ENCODE measurements at regions not wholly inside any gene's neighbourhood (a gene's known extent, or its start where the extent isn't known, plus 50 kb on each side); places are given as distances from the start of the nearest gene placed in this dataset.
"Not testable (repeated sequence)": the region's sequence is repeated elsewhere in the genome, so short reads cannot be mapped to it uniquely, and the experiment has no call there.

- no peak overlapping the region for H3K4me3 ChIP-seq
- H3K9me3 ChIP-seq: peaks cover 0 to 9% (median 0%) of the 10 kb centered on the region in 12 donors
- H3K27ac ChIP-seq: no peak overlapping the region
- WGBS, 4 donors: 86 to 93% (median 91%) methylated on average over 2 of the region's 2 CpGs
- TF ChIP-seq CTCF (IDR thresholded peaks at IDR 0.05) (no peak), POLR2A (IDR thresholded peaks at IDR 0.05) (no peak)
- no peaks in the 10 kb centered on the region for H3K4me1 ChIP-seq
- no peaks in the 10 kb centered on the region for H3K27me3 ChIP-seq
- DNase-seq (no peak), ATAC-seq (no peak)
- no peaks in the 10 kb centered on the region for H3K36me3 ChIP-seq
- intact Hi-C loops (cut with DNase I): no loop called here
Measured at GRCh38 chr5:53792338-53792737, 231.9 kb downstream of the NDUFS4 start.

GRCh38 chr5:53799644-53800043, 239.2 kb downstream of the NDUFS4 start:
- ATAC-seq; H3K27me3 ChIP-seq; H3K4me3 ChIP-seq; H3K9me3 ChIP-seq; H3K4me1 ChIP-seq; DNase-seq; H3K27ac ChIP-seq; H3K36me3 ChIP-seq; intact Hi-C loops (cut with DNase I): not testable (repeated sequence)
- WGBS, 4 donors: 82 to 91% (median 85%) methylated on average over 8 to 9 of the region's 9 CpGs

- H3K27me3 ChIP-seq: not testable (repeated sequence)
Measured at GRCh38 chr5:53808392-53808791, 248.0 kb downstream of the NDUFS4 start.

DNA sequence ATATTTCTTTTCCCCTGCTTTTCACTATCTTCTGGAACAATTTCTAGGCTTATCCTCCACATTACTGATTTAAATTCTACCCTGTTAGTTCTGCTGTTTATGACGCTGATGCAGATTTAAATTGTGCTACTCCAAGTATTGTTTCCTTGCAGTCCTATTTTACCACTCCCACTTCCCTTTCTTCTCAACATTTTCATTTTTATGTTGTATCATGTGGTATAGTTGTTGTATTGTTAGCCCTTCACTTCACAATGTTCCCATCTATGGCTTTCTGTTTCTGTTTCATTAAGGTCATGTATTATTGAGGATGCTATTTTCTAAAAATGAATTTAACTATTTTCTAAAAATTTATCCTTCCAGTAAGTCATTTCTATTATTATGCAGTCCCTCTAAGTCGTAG, 254.4 kb downstream of the NDUFS4 start:
- no peak for DNase-seq
- no peak for ATAC-seq
- Histone ChIP-seq H3K4me1 (no peaks in the 10 kb centered on the region), H3K4me3 (no peak overlapping the region), H3K36me3 (no peaks in the 10 kb centered on the region), H3K27me3 (peaks cover 0 to 8% (median 0%) of the 10 kb centered on the region in 9 donors), H3K27ac (no peak overlapping the region), H3K9me3 (no peaks in the 10 kb centered on the region)
- intact Hi-C loops (cut with DNase I): no loop called here
- no peak for TF ChIP-seq CTCF (IDR thresholded peaks at IDR 0.05)
- 49 to 59% (median 53%) methylated on average over 2 of the region's 2 CpGs for WGBS, 4 donors

More at GRCh38 chr5:53808392-53808791, 248.0 kb downstream of the NDUFS4 start:
- H3K4me1 ChIP-seq; H3K27ac ChIP-seq; H3K4me3 ChIP-seq; intact Hi-C loops (cut with DNase I); ATAC-seq; H3K36me3 ChIP-seq; DNase-seq: not testable (repeated sequence)
- 67 to 89% (median 82%) methylated on average over 4 of the region's 4 CpGs for WGBS, 4 donors
- peaks cover 0 to 10% (median 0%) of the 10 kb centered on the region in 12 donors for H3K9me3 ChIP-seq

DNA sequence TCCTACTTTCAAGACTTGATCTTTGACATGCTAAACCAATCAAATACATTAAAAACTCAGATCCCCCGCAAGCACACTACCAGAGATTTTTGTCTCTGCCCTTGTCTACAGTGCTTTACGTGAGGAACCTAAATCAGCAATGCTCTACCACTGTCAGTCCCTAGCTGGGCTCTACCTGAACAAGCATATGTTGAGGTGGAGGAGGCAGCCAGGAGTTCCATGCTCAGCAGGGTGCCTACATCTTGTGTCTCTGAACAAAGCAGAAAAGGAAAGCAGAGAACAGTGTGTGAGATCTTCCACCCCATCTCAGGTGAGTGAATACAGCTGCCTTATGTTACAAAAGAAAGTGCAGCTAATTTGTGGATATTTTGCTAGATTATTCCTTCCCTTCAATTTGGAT, 255.0 kb downstream of the NDUFS4 start:
- 84 to 97% (median 88%) methylated on average over 2 of the region's 2 CpGs for WGBS, 4 donors

More for the DNA sequence above, 255.0 kb downstream of the NDUFS4 start:
- intact Hi-C loops (cut with DNase I): no loop called here
- no peak for TF ChIP-seq CTCF (IDR thresholded peaks at IDR 0.05)
- no peak for TF ChIP-seq POLR2A (IDR thresholded peaks at IDR 0.05)
- no peak overlapping the region for H3K27ac ChIP-seq
- DNase-seq (no peak), ATAC-seq (no peak)
- peaks cover 0 to 8% (median 0%) of the 10 kb centered on the region in 9 donors for H3K27me3 ChIP-seq
- H3K9me3 ChIP-seq: no peaks in the 10 kb centered on the region
- H3K4me3 ChIP-seq: no peak overlapping the region
- H3K4me1 ChIP-seq: no peaks in the 10 kb centered on the region
- H3K36me3 ChIP-seq: no peaks in the 10 kb centered on the region

Measured in heart left ventricle (tissue), 16 donors.